IPS-15b (cell line): ENCODE measurements at regions not wholly inside any gene's neighbourhood (a gene's known extent, or its start where the extent isn't known, plus 50 kb on each side); places are given as distances from the start of the nearest gene placed in this dataset.
A peak's percentile ranks its signal among the peaks of the same experiment; 100 is the strongest.
"Not testable (repeated sequence)": the region's sequence is repeated elsewhere in the genome, so short reads cannot be mapped to it uniquely, and the experiment has no call there.

Experiments
- H3K27me3 ChIP-seq: one replicate; pipeline ENCODE4 v1.6.1; 2013; ENCODE audit warnings: low read length; ENCODE audit not compliant: control insufficient read depth, insufficient read depth
- H3K36me3 ChIP-seq: one replicate; pipeline ENCODE4 v1.6.1; 2013; ENCODE audit warnings: low read length; ENCODE audit not compliant: control insufficient read depth, insufficient read depth
- H3K4me1 ChIP-seq: one replicate; pipeline ENCODE4 v1.6.1; 2013; ENCODE audit warnings: mild to moderate bottlenecking, low read length; ENCODE audit not compliant: control insufficient read depth, insufficient read depth
- H3K4me3 ChIP-seq: one replicate; pipeline ENCODE4 v1.5.1; 2013; ENCODE audit warnings: low read depth, low read length
- H3K9ac ChIP-seq: one replicate; pipeline ENCODE4 v1.6.1; 2013; ENCODE audit warnings: low read depth, mild to moderate bottlenecking, low read length
- H3K9me3 ChIP-seq: one replicate; pipeline ENCODE4 v1.6.1; 2013; ENCODE audit warnings: mild to moderate bottlenecking, low read length; ENCODE audit not compliant: control insufficient read depth, insufficient read depth

- no peaks in the 10 kb centered on the region for H3K4me1 ChIP-seq
- H3K4me3 ChIP-seq = no peak overlapping the region
- H3K36me3 ChIP-seq = no peaks in the 10 kb centered on the region
- H3K9me3 ChIP-seq = no peaks in the 10 kb centered on the region
- no peak overlapping the region for H3K9ac ChIP-seq
- H3K27me3 ChIP-seq = no peaks in the 10 kb centered on the region
These were observed 509.4 kb downstream of the NFIB start for GRCh38 chr9:13804532-13804931.

- Histone ChIP-seq H3K9ac (no peak overlapping the region), H3K9me3 (no peaks in the 10 kb centered on the region), H3K36me3 (no peaks in the 10 kb centered on the region), H3K27me3 (no peaks in the 10 kb centered on the region), H3K4me3 (no peak overlapping the region), H3K4me1 (no peaks in the 10 kb centered on the region)
These were observed 513.2 kb downstream of the NFIB start for GRCh38 chr9:13800776-13801175.

GRCh38 chr9:13797701-13798100 is 516.2 kb downstream of the NFIB start:
- H3K4me3 ChIP-seq, H3K4me1 ChIP-seq, H3K36me3 ChIP-seq, H3K27me3 ChIP-seq, H3K9me3 ChIP-seq, H3K9ac ChIP-seq: not testable (repeated sequence)

GRCh38 chr9:13791816-13792215 is 512.3 kb upstream of the MPDZ start:
- Histone ChIP-seq H3K4me1 (no peaks in the 10 kb centered on the region), H3K9me3 (no peaks in the 10 kb centered on the region), H3K9ac (no peak overlapping the region), H3K4me3 (no peak overlapping the region), H3K36me3 (no peaks in the 10 kb centered on the region), H3K27me3 (no peaks in the 10 kb centered on the region)

GRCh38 chr9:13790055-13790454 is 510.6 kb upstream of the MPDZ start:
- H3K9me3 ChIP-seq = no peaks in the 10 kb centered on the region
- no peaks in the 10 kb centered on the region for H3K4me1 ChIP-seq
- H3K4me3 ChIP-seq = no peak overlapping the region
- no peak overlapping the region for H3K9ac ChIP-seq
- H3K27me3 ChIP-seq = no peaks in the 10 kb centered on the region
- H3K36me3 ChIP-seq = no peaks in the 10 kb centered on the region

GRCh38 chr9:13787234-13787833 is 507.8 kb upstream of the MPDZ start:
- H3K36me3 ChIP-seq = no peaks in the 10 kb centered on the region
- H3K9me3 ChIP-seq = no peaks in the 10 kb centered on the region
- peak overlapping the region; percentile 26 for H3K9ac ChIP-seq
- no peaks in the 10 kb centered on the region for H3K27me3 ChIP-seq
- H3K4me1 ChIP-seq = no peaks in the 10 kb centered on the region
- H3K4me3 ChIP-seq = no peak overlapping the region

GRCh38 chr9:13786711-13787110 is 507.2 kb upstream of the MPDZ start:
- H3K4me1 ChIP-seq = no peaks in the 10 kb centered on the region
- H3K9me3 ChIP-seq = no peaks in the 10 kb centered on the region
- H3K4me3 ChIP-seq = no peak overlapping the region
- H3K9ac ChIP-seq = no peak overlapping the region
- no peaks in the 10 kb centered on the region for H3K27me3 ChIP-seq
- no peaks in the 10 kb centered on the region for H3K36me3 ChIP-seq

- no peak overlapping the region for H3K9ac ChIP-seq
- H3K9me3 ChIP-seq = no peaks in the 10 kb centered on the region
- no peaks in the 10 kb centered on the region for H3K27me3 ChIP-seq
- no peaks in the 10 kb centered on the region for H3K4me1 ChIP-seq
- no peak overlapping the region for H3K4me3 ChIP-seq
- no peaks in the 10 kb centered on the region for H3K36me3 ChIP-seq
These were observed 506.6 kb upstream of the MPDZ start for GRCh38 chr9:13786131-13786530.

GRCh38 chr9:13779106-13779505 is 499.6 kb upstream of the MPDZ start:
- no peak overlapping the region for H3K4me3 ChIP-seq
- H3K27me3 ChIP-seq = no peaks in the 10 kb centered on the region
- H3K9ac ChIP-seq = no peak overlapping the region
- no peaks in the 10 kb centered on the region for H3K4me1 ChIP-seq
- H3K9me3 ChIP-seq = no peaks in the 10 kb centered on the region
- H3K36me3 ChIP-seq = no peaks in the 10 kb centered on the region

- H3K9ac ChIP-seq = no peak overlapping the region
- H3K36me3 ChIP-seq = no peaks in the 10 kb centered on the region
- no peaks in the 10 kb centered on the region for H3K4me1 ChIP-seq
- no peak overlapping the region for H3K4me3 ChIP-seq
- H3K9me3 ChIP-seq = no peaks in the 10 kb centered on the region
- no peaks in the 10 kb centered on the region for H3K27me3 ChIP-seq
These were observed 499.1 kb upstream of the MPDZ start for GRCh38 chr9:13778631-13779030.

GRCh38 chr9:13770956-13771355 is 491.5 kb upstream of the MPDZ start:
- Histone ChIP-seq H3K4me3 (no peak overlapping the region), H3K36me3 (no peaks in the 10 kb centered on the region), H3K9me3 (no peaks in the 10 kb centered on the region), H3K9ac (no peak overlapping the region), H3K27me3 (no peaks in the 10 kb centered on the region), H3K4me1 (no peaks in the 10 kb centered on the region)

GRCh38 chr9:13769641-13770040 is 490.1 kb upstream of the MPDZ start:
- Histone ChIP-seq H3K4me3 (no peak overlapping the region), H3K9ac (no peak overlapping the region), H3K9me3 (no peaks in the 10 kb centered on the region), H3K27me3 (no peaks in the 10 kb centered on the region), H3K4me1 (no peaks in the 10 kb centered on the region), H3K36me3 (no peaks in the 10 kb centered on the region)
